ENCODE measurements at regions not wholly inside any gene's neighbourhood (a gene's known extent, or its start where the extent isn't known, plus 50 kb on each side); places are given as distances from the start of the nearest gene placed in this dataset.

DNA sequence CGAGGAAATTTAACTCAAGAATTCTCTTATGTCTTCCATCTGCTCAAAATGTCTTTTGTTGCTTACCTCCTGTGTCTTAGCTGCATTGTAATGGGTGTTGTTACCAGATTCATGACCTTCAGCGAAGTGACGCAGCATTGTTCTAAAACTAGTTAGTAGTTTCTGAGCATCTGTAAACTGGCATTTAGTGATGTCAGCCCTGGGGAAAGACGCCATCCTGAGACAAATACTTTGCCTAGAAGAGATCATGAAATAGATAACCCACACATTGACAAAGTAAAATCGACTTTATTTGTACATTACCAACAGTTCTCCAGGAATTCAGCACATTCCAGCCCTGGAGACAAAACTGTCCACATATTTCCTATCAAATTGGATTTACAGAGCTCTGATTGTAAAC is 87.8 kb downstream of the GPAM start:
- TF ChIP-seq, protein P1, sequence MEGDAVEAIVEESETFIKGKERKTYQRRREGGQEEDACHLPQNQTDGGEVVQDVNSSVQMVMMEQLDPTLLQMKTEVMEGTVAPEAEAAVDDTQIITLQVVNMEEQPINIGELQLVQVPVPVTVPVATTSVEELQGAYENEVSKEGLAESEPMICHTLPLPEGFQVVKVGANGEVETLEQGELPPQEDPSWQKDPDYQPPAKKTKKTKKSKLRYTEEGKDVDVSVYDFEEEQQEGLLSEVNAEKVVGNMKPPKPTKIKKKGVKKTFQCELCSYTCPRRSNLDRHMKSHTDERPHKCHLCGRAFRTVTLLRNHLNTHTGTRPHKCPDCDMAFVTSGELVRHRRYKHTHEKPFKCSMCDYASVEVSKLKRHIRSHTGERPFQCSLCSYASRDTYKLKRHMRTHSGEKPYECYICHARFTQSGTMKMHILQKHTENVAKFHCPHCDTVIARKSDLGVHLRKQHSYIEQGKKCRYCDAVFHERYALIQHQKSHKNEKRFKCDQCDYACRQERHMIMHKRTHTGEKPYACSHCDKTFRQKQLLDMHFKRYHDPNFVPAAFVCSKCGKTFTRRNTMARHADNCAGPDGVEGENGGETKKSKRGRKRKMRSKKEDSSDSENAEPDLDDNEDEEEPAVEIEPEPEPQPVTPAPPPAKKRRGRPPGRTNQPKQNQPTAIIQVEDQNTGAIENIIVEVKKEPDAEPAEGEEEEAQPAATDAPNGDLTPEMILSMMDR (conservative IDR thresholded peaks at IDR 0.05; ENCODE audit: low read length) = no peak
- no peak for TF ChIP-seq EZH2phosphoT487 (IDR thresholded peaks at IDR 0.05; ENCODE audit: borderline replicate concordance)

Measured in Loucy (cell line).